ENCODE measurements at regions not wholly inside any gene's neighbourhood (a gene's known extent, or its start where the extent isn't known, plus 50 kb on each side); places are given as distances from the start of the nearest gene placed in this dataset.

DNA sequence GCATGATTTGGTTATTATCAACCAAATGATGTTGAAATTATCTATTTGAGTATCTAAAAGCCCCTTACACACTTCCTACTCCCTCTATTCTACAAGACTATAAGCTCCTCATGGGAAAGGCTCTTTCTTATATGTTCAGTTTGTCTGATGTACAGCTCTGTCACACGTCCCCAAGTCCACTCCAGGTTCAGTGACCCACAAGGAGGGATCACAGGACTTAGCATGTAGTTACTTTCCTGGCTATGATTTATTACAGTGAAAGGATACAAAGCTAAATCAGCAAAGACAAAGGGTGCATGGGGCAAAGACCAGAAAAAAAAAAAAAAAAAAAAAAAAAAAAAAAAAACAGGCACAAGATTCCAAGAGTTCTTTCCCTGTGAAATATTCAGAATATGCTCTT, 125.6 kb upstream of the TMEM106B start:
- Histone ChIP-seq H3K27ac (ENCODE audit: extremely low read depth, low read depth, low read length) (no peak overlapping the region), H3K36me3 (ENCODE audit: control insufficient read depth in 2 of 2, insufficient read depth in 1 of 2, low read length in 2 of 2) (no peaks in the 10 kb centered on the region), H3K4me3 (ENCODE audit: low read depth, low read length) (no peak overlapping the region), H3K4me1 (ENCODE audit: control insufficient read depth, insufficient read depth, low read length) (no peaks in the 10 kb centered on the region), H3K9me3 (ENCODE audit: control insufficient read depth, insufficient read depth, low read depth, low read length) (no peaks in the 10 kb centered on the region)
- ChIA-PET CTCF (interaction anchor here (0.7 to 1.0 kb wide), 2 partner anchors 8 to 10 kb away, joined by 3 read pairs; no protein-coding TSS in a partner anchor), POLR2A (no interaction called here)
- no peak for TF ChIP-seq ZNF146 (tag by site-specific recombination; IDR thresholded peaks at IDR 0.05)
- no peak for TF ChIP-seq ZNF19 (tag by site-specific recombination; IDR thresholded peaks at IDR 0.05; ENCODE audit: low read depth)
- no peak for TF ChIP-seq ZNF239 (tag by site-specific recombination; IDR thresholded peaks at IDR 0.05)
- TF ChIP-seq ZNF221 (tag by site-specific recombination; IDR thresholded peaks at IDR 0.05; ENCODE audit: borderline replicate concordance), result no peak
- no peak for TF ChIP-seq ZSCAN16 (tag by site-specific recombination; IDR thresholded peaks at IDR 0.05)
- no peak for TF ChIP-seq ZBTB21 (tag by site-specific recombination; IDR thresholded peaks at IDR 0.05)
- no peak for TF ChIP-seq ZNF174 (tag by site-specific recombination; IDR thresholded peaks at IDR 0.05)
- TF ChIP-seq, protein P1, sequence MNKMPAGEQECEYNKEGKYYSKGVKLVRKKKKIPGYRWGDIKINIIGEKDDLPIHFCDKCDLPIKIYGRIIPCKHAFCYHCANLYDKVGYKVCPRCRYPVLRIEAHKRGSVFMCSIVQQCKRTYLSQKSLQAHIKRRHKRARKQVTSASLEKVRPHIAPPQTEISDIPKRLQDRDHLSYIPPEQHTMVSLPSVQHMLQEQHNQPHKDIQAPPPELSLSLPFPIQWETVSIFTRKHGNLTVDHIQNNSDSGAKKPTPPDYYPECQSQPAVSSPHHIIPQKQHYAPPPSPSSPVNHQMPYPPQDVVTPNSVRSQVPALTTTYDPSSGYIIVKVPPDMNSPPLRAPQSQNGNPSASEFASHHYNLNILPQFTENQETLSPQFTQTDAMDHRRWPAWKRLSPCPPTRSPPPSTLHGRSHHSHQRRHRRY (tag by site-specific recombination; IDR thresholded peaks at IDR 0.05), result no peak
- TF ChIP-seq ZNF660 (tag by site-specific recombination; IDR thresholded peaks at IDR 0.05), result no peak
- TF ChIP-seq GLI4 (tag by site-specific recombination; IDR thresholded peaks at IDR 0.05), result no peak
- no peak for TF ChIP-seq ZNF658 (tag by site-specific recombination; IDR thresholded peaks at IDR 0.05)
- TF ChIP-seq, protein P2, sequence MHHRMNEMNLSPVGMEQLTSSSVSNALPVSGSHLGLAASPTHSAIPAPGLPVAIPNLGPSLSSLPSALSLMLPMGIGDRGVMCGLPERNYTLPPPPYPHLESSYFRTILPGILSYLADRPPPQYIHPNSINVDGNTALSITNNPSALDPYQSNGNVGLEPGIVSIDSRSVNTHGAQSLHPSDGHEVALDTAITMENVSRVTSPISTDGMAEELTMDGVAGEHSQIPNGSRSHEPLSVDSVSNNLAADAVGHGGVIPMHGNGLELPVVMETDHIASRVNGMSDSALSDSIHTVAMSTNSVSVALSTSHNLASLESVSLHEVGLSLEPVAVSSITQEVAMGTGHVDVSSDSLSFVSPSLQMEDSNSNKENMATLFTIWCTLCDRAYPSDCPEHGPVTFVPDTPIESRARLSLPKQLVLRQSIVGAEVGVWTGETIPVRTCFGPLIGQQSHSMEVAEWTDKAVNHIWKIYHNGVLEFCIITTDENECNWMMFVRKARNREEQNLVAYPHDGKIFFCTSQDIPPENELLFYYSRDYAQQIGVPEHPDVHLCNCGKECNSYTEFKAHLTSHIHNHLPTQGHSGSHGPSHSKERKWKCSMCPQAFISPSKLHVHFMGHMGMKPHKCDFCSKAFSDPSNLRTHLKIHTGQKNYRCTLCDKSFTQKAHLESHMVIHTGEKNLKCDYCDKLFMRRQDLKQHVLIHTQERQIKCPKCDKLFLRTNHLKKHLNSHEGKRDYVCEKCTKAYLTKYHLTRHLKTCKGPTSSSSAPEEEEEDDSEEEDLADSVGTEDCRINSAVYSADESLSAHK (tag by site-specific recombination; IDR thresholded peaks at IDR 0.05), result no peak
- TF ChIP-seq, protein P3, sequence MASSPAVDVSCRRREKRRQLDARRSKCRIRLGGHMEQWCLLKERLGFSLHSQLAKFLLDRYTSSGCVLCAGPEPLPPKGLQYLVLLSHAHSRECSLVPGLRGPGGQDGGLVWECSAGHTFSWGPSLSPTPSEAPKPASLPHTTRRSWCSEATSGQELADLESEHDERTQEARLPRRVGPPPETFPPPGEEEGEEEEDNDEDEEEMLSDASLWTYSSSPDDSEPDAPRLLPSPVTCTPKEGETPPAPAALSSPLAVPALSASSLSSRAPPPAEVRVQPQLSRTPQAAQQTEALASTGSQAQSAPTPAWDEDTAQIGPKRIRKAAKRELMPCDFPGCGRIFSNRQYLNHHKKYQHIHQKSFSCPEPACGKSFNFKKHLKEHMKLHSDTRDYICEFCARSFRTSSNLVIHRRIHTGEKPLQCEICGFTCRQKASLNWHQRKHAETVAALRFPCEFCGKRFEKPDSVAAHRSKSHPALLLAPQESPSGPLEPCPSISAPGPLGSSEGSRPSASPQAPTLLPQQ (tag by site-specific recombination; IDR thresholded peaks at IDR 0.05), result no peak
- TF ChIP-seq ZNF311 (tag by site-specific recombination; IDR thresholded peaks at IDR 0.05; ENCODE audit: borderline replicate concordance), result no peak
- no peak for TF ChIP-seq SP2 (tag by site-specific recombination; IDR thresholded peaks at IDR 0.05)

DNA sequence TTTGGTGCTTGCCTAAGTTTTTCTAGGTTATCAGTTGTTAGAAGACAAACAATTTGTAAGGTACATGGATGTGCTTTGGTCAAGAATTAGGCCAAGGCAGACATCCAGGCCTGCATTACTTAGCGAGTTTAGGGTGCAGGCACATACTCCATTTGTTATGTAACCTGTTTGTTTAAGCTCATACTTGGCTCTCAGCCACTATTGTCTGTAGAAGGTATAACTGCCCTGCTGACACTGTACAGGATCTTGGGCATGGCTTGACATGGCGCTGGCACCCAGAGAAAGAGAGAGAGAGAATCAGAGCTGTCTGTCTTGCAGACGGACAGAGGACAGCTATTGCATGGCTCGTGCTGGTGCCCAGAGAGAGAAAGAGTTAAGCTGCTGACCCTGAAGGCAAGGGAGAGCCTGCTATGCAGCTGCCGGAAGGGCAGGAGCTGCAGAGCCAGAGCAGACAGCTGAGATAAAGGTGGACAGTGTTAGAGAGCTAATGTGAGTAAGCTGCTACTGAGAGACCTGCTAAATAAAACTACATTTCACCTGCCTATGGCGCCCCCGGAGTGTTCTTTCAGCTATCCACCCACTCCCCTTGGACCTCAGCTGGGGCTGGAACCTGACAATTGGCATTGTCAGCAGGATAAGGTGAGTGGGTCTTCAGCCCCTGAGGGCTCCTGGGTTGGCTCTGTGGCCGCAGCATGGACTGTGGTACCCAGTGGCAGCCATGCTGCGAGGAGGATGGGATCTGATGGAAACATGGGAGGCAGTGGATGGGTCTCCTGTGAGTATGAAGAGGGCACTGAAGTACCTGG, 120.9 kb upstream of the TMEM106B start:
- Histone ChIP-seq H3K36me3 (ENCODE audit: control insufficient read depth in 2 of 2, insufficient read depth in 1 of 2, low read length in 2 of 2) (no peaks in the 10 kb centered on the region), H3K4me1 (ENCODE audit: control insufficient read depth, insufficient read depth, low read length) (no peaks in the 10 kb centered on the region), H3K9me3 (ENCODE audit: control insufficient read depth, insufficient read depth, low read depth, low read length) (no peaks in the 10 kb centered on the region), H3K27ac (ENCODE audit: extremely low read depth, low read depth, low read length) (no peak overlapping the region), H3K4me3 (ENCODE audit: low read depth, low read length) (no peak overlapping the region)
- TF ChIP-seq, protein P4, sequence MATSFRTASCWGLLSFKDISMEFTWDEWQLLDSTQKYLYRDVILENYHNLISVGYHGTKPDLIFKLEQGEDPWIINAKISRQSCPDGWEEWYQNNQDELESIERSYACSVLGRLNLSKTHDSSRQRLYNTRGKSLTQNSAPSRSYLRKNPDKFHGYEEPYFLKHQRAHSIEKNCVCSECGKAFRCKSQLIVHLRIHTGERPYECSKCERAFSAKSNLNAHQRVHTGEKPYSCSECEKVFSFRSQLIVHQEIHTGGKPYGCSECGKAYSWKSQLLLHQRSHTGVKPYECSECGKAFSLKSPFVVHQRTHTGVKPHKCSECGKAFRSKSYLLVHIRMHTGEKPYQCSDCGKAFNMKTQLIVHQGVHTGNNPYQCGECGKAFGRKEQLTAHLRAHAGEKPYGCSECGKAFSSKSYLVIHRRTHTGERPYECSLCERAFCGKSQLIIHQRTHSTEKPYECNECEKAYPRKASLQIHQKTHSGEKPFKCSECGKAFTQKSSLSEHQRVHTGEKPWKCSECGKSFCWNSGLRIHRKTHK (tag by site-specific recombination; IDR thresholded peaks at IDR 0.05), result no peak
- TF ChIP-seq KLF7 (tag by site-specific recombination; IDR thresholded peaks at IDR 0.05; ENCODE audit: borderline replicate concordance) (no peak), TRIM28 (IDR thresholded peaks at IDR 0.05; ENCODE audit: borderline replicate concordance, low read length) (no peak), ZBTB8A (tag by site-specific recombination; IDR thresholded peaks at IDR 0.05) (no peak), SALL2 (tag by site-specific recombination; IDR thresholded peaks at IDR 0.05; ENCODE audit: borderline replicate concordance) (no peak), ZNF768 (tag by site-specific recombination; IDR thresholded peaks at IDR 0.05) (no peak), KLF16 (tag by site-specific recombination; IDR thresholded peaks at IDR 0.05) (no peak)
- CTCF ChIA-PET, result no interaction called here
- POLR2A ChIA-PET, result no interaction called here

Measured in HEK293 (cell line).